H1 (cell line): ENCODE measurements at regions not wholly inside any gene's neighbourhood (a gene's known extent, or its start where the extent isn't known, plus 50 kb on each side); places are given as distances from the start of the nearest gene placed in this dataset.

ENCODE experiments used
- CTCF ChIA-PET: fragments of 300-600 bp; sonication (Branson Sonifier 250); formaldehyde crosslinking; loops from one replicate; lab custom pipeline; 2021; ENCODE audit not compliant: partially characterized antibody; lab: Charles Lee
- POLR2A ChIA-PET: fragments of 300-600 bp; sonication (Branson Sonifier 250); formaldehyde crosslinking; loops from one replicate; lab custom pipeline; 2021; ENCODE audit warnings: inconsistent platforms; ENCODE audit not compliant: partially characterized antibody; lab: Charles Lee
- DNase-seq, 2 experiments: peaks; one replicate each; pipeline versions ENCODE4 v3.0.0 to v3.0.0-alpha.2; 2010 to 2022; ENCODE audit warnings: low spot score in 2 of 2, low read depth in 1 of 2, mixed read lengths in 1 of 2
- FAIRE-seq: peaks from 2 replicates; lab custom pipeline; 2011; peaks lifted over from hg19 to GRCh38; lab: Jason Lieb, UNC
- H2AFZ ChIP-seq: 2 replicates; pipeline ENCODE4 v1.8.1; 2012; ENCODE audit warnings: low read length, inconsistent platforms
- H2AK5ac ChIP-seq: 2 replicates; pipeline ENCODE4 v1.6.1; 2013; ENCODE audit warnings: low read depth, low read length
- H2BK120ac ChIP-seq: replicated peaks from 2 replicates; pipeline ENCODE3; 2013; ENCODE audit warnings: low read depth, low read length, inconsistent platforms
- H2BK12ac ChIP-seq: 2 replicates; pipeline ENCODE4 v1.6.1; 2013; ENCODE audit warnings: low read depth, low read length
- H2BK15ac ChIP-seq: 2 replicates; pipeline ENCODE4 v1.6.1; 2013; ENCODE audit warnings: low read length
- H2BK20ac ChIP-seq: 2 replicates; pipeline ENCODE4 v1.6.1; 2013; ENCODE audit warnings: low read length
- H2BK5ac ChIP-seq: 2 replicates; pipeline ENCODE4 v1.6.1; 2013; ENCODE audit warnings: low read depth, low read length
- H3K14ac ChIP-seq: 2 replicates; pipeline ENCODE4 v1.6.1; 2013; ENCODE audit warnings: inconsistent platforms; ENCODE audit not compliant: insufficient read length
- H3K18ac ChIP-seq: 2 replicates; pipeline ENCODE4 v1.6.1; 2013; ENCODE audit warnings: low read length; ENCODE audit errors: extremely low read depth
- H3K23ac ChIP-seq: 2 replicates; pipeline ENCODE4 v1.6.1; 2013; ENCODE audit warnings: inconsistent platforms; ENCODE audit not compliant: insufficient read length
- H3K23me2 ChIP-seq: 2 replicates; pipeline ENCODE4 v1.6.1; 2013; ENCODE audit warnings: low read depth, low read length
- H3K27ac ChIP-seq: 2 replicates; pipeline ENCODE4 v1.6.1; 2011; ENCODE audit warnings: low read depth, low read length, inconsistent platforms
- H3K27me3 ChIP-seq, 4 experiments: replicated peaks in 1 of 4; 1 replicate in 1 of 4; 2 replicates in 3 of 4; pipeline versions ENCODE4 v1.6.1 to v1.8.1; 2011 to 2013; ENCODE audit warnings: low read length in 3 of 4, mild to moderate bottlenecking in 3 of 4, inconsistent platforms in 2 of 4, mixed read lengths in 2 of 4, moderate library complexity in 1 of 4; ENCODE audit not compliant: control insufficient read depth in 3 of 4, insufficient read depth in 3 of 4; ENCODE audit errors: extremely low read depth in 1 of 4
- H3K36me3 ChIP-seq, 4 experiments: 2 replicates each; pipeline versions ENCODE4 v1.6.1 to v1.8.1; 2011 to 2013; ENCODE audit warnings: mild to moderate bottlenecking in 4 of 4, low read length in 3 of 4, moderate library complexity in 2 of 4, control low read depth in 1 of 4, inconsistent platforms in 1 of 4; ENCODE audit not compliant: insufficient read depth in 4 of 4, control insufficient read depth in 2 of 4
- H3K4ac ChIP-seq: replicated peaks from 2 replicates; pipeline ENCODE3; 2013; ENCODE audit warnings: low read length, low read depth, mixed read lengths, inconsistent platforms; ENCODE audit not compliant: insufficient read length
- H3K4me1 ChIP-seq, 4 experiments: replicated peaks in 1 of 4; 1 replicate in 1 of 4; 2 replicates in 3 of 4; pipeline versions ENCODE4 v1.6.1 to v1.8.1; 2011 to 2013; ENCODE audit warnings: low read length in 3 of 4, inconsistent platforms in 2 of 4, mixed read lengths in 1 of 4; ENCODE audit not compliant: insufficient read depth in 4 of 4, control insufficient read depth in 3 of 4
- H3K4me2 ChIP-seq, 2 experiments: 2 replicates each; pipeline versions ENCODE4 v1.6.1 to v1.8.1; 2011 to 2013; ENCODE audit warnings: low read depth in 2 of 2, low read length in 2 of 2, control low read depth in 1 of 2, inconsistent platforms in 1 of 2, mild to moderate bottlenecking in 1 of 2; ENCODE audit not compliant: insufficient read depth in 1 of 2
- H3K4me3 ChIP-seq, 4 experiments: fragments of 200-600, 300-600 bp in 1 of 4; sonication (generic), shearing (Covaris generic), sonication (Bioruptor Twin) in 1 of 4; 2 replicates each; pipeline versions ENCODE4 v1.5.1 to v1.8.1; 2011 to 2016; ENCODE audit warnings: low read length in 4 of 4, low read depth in 3 of 4, control low read depth in 2 of 4, inconsistent platforms in 2 of 4, mild to moderate bottlenecking in 2 of 4, mixed read lengths in 1 of 4, moderate library complexity in 1 of 4; ENCODE audit not compliant: insufficient read depth in 2 of 4; ENCODE audit errors: extremely low read depth in 1 of 4
- H3K56ac ChIP-seq: replicated peaks from 2 replicates; pipeline ENCODE3; 2013; ENCODE audit warnings: low read depth, mild to moderate bottlenecking, mixed read lengths, low read length, inconsistent platforms; ENCODE audit not compliant: insufficient read length
- H3K79me1 ChIP-seq: 2 replicates; pipeline ENCODE4 v1.6.1; 2013; ENCODE audit warnings: low read depth, low read length, control low read depth
- H3K79me2 ChIP-seq, 2 experiments: 2 replicates each; pipeline versions ENCODE4 v1.6.1 to v1.8.1; 2012 to 2013; ENCODE audit warnings: low read length in 2 of 2, mild to moderate bottlenecking in 2 of 2, inconsistent platforms in 1 of 2; ENCODE audit not compliant: insufficient read depth in 2 of 2, control insufficient read depth in 1 of 2
- H3K9ac ChIP-seq, 4 experiments: replicated peaks in 1 of 4; 1 replicate in 1 of 4; 2 replicates in 3 of 4; pipeline versions ENCODE4 v1.6.1 to v1.8.1; 2011 to 2013; ENCODE audit warnings: low read depth in 3 of 4, low read length in 3 of 4, control low read depth in 2 of 4, mild to moderate bottlenecking in 2 of 4, moderate library complexity in 2 of 4, inconsistent platforms in 1 of 4; ENCODE audit errors: extremely low read depth in 1 of 4
- H3K9me3 ChIP-seq, 2 experiments: 2 replicates each; pipeline versions ENCODE4 v1.6.1 to v1.8.1; 2012 to 2013; ENCODE audit warnings: mild to moderate bottlenecking in 2 of 2, moderate library complexity in 2 of 2, control low read depth in 1 of 2, inconsistent platforms in 1 of 2, low read depth in 1 of 2, low read length in 1 of 2, mixed read lengths in 1 of 2; ENCODE audit not compliant: insufficient read depth in 2 of 2
- H4K20me1 ChIP-seq, 2 experiments: replicated peaks in 1 of 2; 2 replicates each; pipeline versions ENCODE3 to v1.8.1; 2011 to 2013; ENCODE audit warnings: inconsistent platforms in 2 of 2, low read length in 2 of 2, mild to moderate bottlenecking in 1 of 2; ENCODE audit not compliant: insufficient read depth in 2 of 2, control insufficient read depth in 1 of 2
- H4K5ac ChIP-seq: 2 replicates; pipeline ENCODE4 v1.6.1; 2013; ENCODE audit warnings: low read length, low read depth, mixed read lengths, inconsistent platforms; ENCODE audit not compliant: insufficient read length
- H4K8ac ChIP-seq: 2 replicates; pipeline ENCODE4 v1.8.0; 2013; ENCODE audit warnings: mild to moderate bottlenecking, moderate library complexity, low read length, inconsistent platforms; ENCODE audit not compliant: insufficient read depth; ENCODE audit errors: extremely low read depth
- H4K91ac ChIP-seq: replicated peaks from 2 replicates; pipeline ENCODE3; 2013; ENCODE audit warnings: low read length, mixed read lengths, inconsistent platforms; ENCODE audit not compliant: insufficient read length
- KDM5A ChIP-seq: fragments of 200-600 bp; IDR thresholded peaks from 2 replicates; pipeline ENCODE4 v1.7.1; 2012; ENCODE audit warnings: mild to moderate bottlenecking, low read length, inconsistent platforms, mixed read lengths
- POLR2A ChIP-seq, 2 experiments: IDR thresholded peaks; 1 replicate in 1 of 2; 2 replicates in 1 of 2; pipeline ENCODE4 v1.6.1; 2011; ENCODE audit warnings: low read depth in 2 of 2, low read length in 2 of 2, mild to moderate bottlenecking in 2 of 2; ENCODE audit errors: control extremely low read depth in 1 of 2
- SP4 ChIP-seq: IDR thresholded peaks from 2 replicates; pipeline ENCODE4 v1.6.1; 2012; ENCODE audit warnings: low read length, inconsistent platforms
- USF2 ChIP-seq: IDR thresholded peaks from 2 replicates; pipeline ENCODE4 v1.6.1; 2011; ENCODE audit warnings: low read length, improper control_type of control experiment

- ChIA-PET POLR2A (no interaction called here), CTCF (interaction anchor here (1.1 to 1.5 kb wide), 3 partner anchors 14 to 25 kb away, joined by 3 to 5 read pairs (median 4); no protein-coding TSS in a partner anchor)
- H2BK120ac ChIP-seq: no peak overlapping the region
- H3K56ac ChIP-seq: no peak overlapping the region
- no peak overlapping the region for H2BK15ac ChIP-seq
- peaks cover 0 to 3% (median 0%) of the 10 kb centered on the region in 4 experiments; a peak in 1 of 7 replicates for H3K4me1 ChIP-seq
- H3K18ac ChIP-seq: no peak overlapping the region
- H2BK5ac ChIP-seq: no peak overlapping the region
- no peaks in the 10 kb centered on the region for H3K79me2 ChIP-seq
- DNase-seq (no peak), FAIRE-seq (no peak)
- H4K20me1 ChIP-seq: no peaks in the 10 kb centered on the region
- no peaks in the 10 kb centered on the region for H3K27me3 ChIP-seq
- H3K23ac ChIP-seq: no peak overlapping the region
- H4K91ac ChIP-seq: no peak overlapping the region
- H3K27ac ChIP-seq: no peak overlapping the region
- no peak overlapping the region for H2AK5ac ChIP-seq
- H4K5ac ChIP-seq: no peak overlapping the region
- TF ChIP-seq KDM5A: no peak
- no peak for TF ChIP-seq USF2
- no peak for TF ChIP-seq POLR2A (IDR thresholded peaks at IDR 0.05; ENCODE audit: control extremely low read depth in 1 of 2, low read depth in 2 of 2, low read length in 2 of 2)
- no peak for TF ChIP-seq SP4
- no peak overlapping the region for H3K4ac ChIP-seq
- no peak overlapping the region for H3K4me2 ChIP-seq
- H2BK12ac ChIP-seq: no peak overlapping the region
- H4K8ac ChIP-seq: no peak overlapping the region
- H3K23me2 ChIP-seq: no peaks in the 10 kb centered on the region
- no peaks in the 10 kb centered on the region for H3K79me1 ChIP-seq
- no peak overlapping the region for H3K9ac ChIP-seq
- no peak overlapping the region for H2BK20ac ChIP-seq
- no peaks in the 10 kb centered on the region for H3K36me3 ChIP-seq
- H3K4me3 ChIP-seq: no peak overlapping the region
- peaks cover 0 to 5% of the 10 kb centered on the region in 2 experiments; a peak in 1 of 4 replicates for H3K9me3 ChIP-seq
- no peak overlapping the region for H2AFZ ChIP-seq
- no peak overlapping the region for H3K14ac ChIP-seq
These were observed 56.5 kb upstream of the ANKRD55 start for GRCh38 chr5:56289602-56289987.
